Fibroblast of pulmonary artery (primary cell): ENCODE measurements at regions not wholly inside any gene's neighbourhood (a gene's known extent, or its start where the extent isn't known, plus 50 kb on each side); places are given as distances from the start of the nearest gene placed in this dataset.

Experiments used
- DNase-seq: peaks from one replicate; pipeline ENCODE4 v3.0.0-alpha.2; 2010; ENCODE audit warnings: low read depth
- H3K4me3 ChIP-seq: replicated peaks from 2 replicates; pipeline ENCODE4 v1.5.1; 2011; ENCODE audit warnings: low read depth, mild to moderate bottlenecking, control low read depth, low read length, moderate library complexity
- CTCF ChIP-seq: IDR thresholded peaks from 2 replicates; pipeline ENCODE4 v1.5.1; 2011; ENCODE audit warnings: mild to moderate bottlenecking, control low read depth, low read length, inconsistent platforms; ENCODE audit errors: missing control alignments

GRCh38 chr2:3066831-3067230 lies 310.8 kb downstream of the EIPR1 start:
- TF ChIP-seq CTCF, result no peak
- H3K4me3 ChIP-seq, result no peak overlapping the region
- no peak for DNase-seq

- H3K4me3 ChIP-seq, result no peak overlapping the region
Observed at GRCh38 chr2:3065928-3066327, 311.7 kb downstream of the EIPR1 start.

GRCh38 chr2:3062476-3063260 lies 314.9 kb downstream of the EIPR1 start:
- H3K4me3 ChIP-seq, result no peak overlapping the region
- DNase-seq, result no peak
- no peak for TF ChIP-seq CTCF

More at GRCh38 chr2:3065928-3066327, 311.7 kb downstream of the EIPR1 start:
- TF ChIP-seq CTCF, result no peak
- DNase-seq, result no peak

GRCh38 chr2:3060049-3060448 lies 317.6 kb downstream of the EIPR1 start:
- no peak for DNase-seq
- no peak overlapping the region for H3K4me3 ChIP-seq
- no peak for TF ChIP-seq CTCF

- no peak overlapping the region for H3K4me3 ChIP-seq
- no peak for TF ChIP-seq CTCF
- DNase-seq, result no peak
Observed at GRCh38 chr2:3059141-3059925, 318.3 kb downstream of the EIPR1 start.

- TF ChIP-seq CTCF, result no peak
- no peak overlapping the region for H3K4me3 ChIP-seq
- no peak for DNase-seq
Observed at GRCh38 chr2:3054066-3054465, 323.6 kb downstream of the EIPR1 start.
